HG03342 (cell line): ENCODE measurements at regions not wholly inside any gene's neighbourhood (a gene's known extent, or its start where the extent isn't known, plus 50 kb on each side); places are given as distances from the start of the nearest gene placed in this dataset.
"Not testable (repeated sequence)": the region's sequence is repeated elsewhere in the genome, so short reads cannot be mapped to it uniquely, and the experiment has no call there.

ENCODE experiments used
- ATAC-seq: cut with Tn5 transposase; IDR thresholded peaks from one replicate; pipeline ENCODE4 v1.9.1; 2021; ENCODE audit warnings: mild to moderate bottlenecking, moderate library complexity; ENCODE audit not compliant: unreplicated experiment

DNA sequence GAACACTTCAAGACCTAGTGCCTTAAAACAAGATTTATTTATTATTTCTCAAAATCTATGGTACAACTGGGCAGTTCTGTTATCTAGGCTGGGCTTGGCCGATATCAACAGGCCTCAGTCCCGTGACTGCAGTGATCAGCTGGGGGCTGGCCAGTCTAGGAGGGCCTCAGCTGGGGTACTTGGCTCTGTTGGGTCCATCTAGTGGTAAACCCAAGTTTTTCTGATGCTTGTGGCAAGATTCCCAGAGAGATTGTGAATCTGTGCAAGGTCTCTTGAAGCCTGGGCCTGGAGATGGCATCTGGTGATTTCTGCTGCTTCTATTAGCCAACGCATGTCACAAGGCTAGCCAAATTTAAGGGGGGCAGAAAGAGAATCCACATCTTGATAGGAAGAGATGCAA lies 482.4 kb upstream of the SGO1 start:
- ATAC-seq = no peak

DNA sequence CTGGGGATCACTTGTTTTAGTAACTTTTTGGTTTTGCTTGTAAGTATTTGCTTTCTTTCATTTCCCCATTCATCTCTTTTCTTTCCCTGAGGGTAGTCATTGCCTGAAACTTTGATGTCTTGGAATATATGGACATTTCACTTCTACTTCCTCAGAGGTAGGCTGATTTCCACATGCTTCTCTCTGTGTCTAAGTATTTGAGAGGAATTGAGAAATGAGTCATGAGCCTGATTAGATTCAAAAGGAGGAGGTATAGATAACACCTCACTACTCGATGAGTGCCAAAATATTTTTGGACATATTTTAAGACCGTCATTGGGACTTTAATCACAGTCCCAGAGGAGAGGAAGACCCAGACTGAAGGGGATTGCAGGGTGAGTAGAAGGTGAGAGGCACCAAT lies 480.1 kb upstream of the SGO1 start:
- no peak for ATAC-seq

DNA sequence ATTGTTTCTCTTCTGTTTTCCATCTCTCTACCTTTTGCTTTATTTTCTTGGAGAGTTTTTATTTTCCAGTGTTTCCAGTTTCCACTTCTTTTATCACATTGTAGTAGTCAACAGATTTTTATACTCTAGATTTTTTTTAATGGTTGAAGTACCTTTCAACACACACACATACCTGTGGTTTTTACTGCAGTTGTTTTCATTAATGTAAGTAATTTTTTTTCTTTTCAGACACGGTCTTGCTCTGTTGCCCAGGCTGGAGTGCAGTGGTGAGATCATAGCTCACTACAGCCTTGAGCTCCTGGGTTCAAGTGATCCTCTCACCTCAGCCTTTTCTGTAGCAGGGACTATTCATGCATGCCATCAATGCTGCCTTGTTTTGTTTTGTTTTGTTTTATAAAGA lies 472.5 kb upstream of the SGO1 start:
- no peak for ATAC-seq

DNA sequence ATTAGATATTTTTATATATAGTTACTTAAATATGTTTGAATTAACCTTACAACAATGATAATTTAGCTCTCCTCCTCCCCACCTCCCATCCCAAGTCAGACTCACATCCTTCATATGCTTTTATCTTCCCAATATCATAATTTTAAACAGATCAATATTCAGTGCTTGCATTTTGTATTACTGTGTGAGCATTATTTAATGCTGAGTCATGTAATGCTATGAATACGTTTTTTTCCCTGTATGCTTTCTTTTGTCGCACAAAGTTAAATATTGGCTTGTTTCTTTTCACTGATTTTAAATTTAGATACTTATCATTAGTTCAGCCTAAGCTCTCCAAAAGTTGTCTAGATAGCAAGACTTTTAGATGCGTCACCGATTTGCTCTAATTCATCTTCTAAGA lies 471.6 kb upstream of the SGO1 start:
- ATAC-seq = no peak

DNA sequence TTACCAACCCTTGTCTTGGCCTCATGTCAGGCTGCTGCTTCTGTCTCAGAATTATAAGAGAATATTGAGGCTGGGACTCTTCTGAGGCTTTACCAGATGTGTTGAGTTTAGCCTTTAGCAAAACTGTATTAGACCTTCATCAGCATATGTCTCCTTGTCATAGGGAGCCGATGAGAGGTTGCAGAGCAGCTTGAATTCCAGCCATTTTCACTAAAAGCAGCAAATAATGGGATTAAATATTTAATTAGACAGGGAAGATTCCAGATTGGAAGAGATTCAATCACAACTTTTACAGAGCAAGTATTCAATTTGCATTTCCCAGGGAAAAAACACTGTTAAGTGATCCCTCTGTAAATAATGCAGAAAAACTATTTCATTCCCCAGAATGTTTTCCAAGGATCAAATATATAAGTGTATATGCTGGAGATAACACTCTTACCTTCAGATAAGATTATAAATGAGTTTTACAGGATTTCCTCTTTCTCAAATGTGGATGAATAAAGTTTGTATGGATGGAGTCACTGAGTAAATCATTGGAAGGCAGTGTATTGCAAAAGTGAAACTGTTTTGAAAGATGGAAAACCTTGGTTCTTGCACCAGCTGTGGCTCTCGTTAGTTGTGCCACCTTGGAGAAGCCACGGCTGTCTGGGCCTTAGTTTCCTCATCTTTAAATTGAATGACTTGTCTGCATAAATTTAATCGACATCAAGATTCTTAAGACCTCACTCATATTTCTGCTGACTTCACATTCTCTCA lies 466.4 kb upstream of the SGO1 start:
- no peak for ATAC-seq

DNA sequence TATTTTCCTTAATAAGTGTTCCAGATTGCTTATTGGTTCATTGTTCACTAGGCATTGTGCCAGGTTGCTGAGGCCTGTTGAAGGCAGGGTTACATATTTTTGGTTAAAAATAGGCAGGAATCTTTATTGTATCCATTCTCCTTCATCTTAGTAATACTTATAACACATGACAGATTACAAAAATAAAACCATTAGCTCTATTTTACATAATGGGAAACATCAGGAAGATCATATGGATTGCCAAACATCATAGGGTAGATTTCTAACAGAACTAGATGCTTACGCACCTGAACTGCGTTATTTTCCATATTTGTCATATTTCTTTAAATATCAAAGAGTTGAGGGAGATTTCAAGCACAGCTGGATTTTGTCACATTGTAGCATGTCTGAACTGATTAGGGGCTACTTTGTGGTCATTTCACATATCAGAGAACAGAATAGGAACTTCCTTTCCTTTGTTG lies 462.9 kb upstream of the SGO1 start:
- ATAC-seq = no peak

DNA sequence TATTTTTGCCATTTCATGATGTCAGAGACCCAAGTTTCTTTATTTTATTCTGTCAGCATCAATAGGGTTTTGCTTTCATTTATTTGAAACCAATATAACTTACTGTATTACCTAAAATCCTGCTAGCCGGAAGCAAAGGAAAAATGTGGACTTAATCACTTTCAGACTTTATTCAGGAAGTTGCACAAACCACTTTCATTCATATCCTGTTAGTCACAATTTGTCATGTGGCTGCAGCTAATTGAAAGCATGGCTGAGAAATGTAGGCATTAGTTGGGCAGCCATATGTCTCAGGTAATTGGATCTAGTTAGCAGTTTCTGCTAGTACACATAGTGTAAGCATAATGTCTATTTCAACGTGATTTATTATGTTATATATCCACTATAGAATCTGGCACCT lies 462.3 kb upstream of the SGO1 start:
- ATAC-seq = no peak

DNA sequence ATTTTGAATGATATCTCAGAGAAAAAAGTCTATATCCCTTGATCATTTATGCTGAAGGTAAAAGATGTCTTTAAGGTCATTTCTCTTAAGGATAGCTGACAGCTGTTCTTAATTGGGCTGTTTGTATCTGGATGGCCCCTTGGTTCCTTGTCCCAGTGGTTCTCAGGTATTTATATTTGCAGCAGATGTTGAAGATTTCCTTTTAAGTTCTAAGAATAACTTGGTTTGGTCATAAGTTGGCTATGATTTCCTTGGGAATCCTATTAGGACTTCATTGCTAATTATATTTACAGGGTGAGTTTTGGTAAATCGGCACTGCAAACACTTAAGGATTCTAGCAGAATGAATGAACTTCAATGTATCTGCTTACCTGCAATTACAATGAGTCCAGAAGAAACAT lies 460.4 kb upstream of the SGO1 start:
- no peak for ATAC-seq

DNA sequence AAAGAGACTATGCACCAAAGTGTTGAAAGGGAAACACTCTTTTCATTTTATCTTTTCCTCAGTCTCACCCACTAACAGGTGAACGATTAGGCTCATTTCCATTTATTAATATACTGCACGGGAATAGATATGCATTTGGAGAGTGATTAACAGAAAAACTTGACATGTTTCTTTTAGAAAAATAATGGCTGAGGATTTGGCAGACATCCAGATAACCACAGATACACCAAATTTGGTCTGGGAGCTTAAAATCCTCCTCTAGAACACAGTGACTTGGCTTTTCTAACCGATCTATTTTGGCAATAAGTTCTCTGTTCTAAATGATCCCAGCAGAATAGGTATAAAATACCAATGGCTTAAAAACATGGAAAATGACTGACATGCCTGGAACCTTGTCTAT lies 459.3 kb upstream of the SGO1 start:
- ATAC-seq = no peak

DNA sequence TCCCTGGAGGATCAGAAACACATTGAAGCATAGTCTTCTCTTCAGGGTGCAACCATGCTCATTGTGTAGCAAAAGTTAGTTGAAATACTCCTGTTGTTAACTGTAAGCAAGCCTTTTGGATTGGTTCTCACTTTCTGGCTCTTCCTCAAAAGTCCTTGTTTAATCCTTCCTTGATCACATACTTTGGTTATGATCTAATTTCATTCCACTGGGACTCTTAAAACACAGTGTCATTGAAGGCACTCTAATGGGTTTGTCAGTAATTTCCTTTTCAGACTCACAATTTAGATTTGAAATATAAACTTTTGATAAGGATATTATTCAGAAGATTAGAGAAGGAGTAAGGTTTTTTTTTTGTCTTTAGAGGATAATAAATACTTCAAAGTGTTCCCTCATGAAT lies 451.7 kb upstream of the SGO1 start:
- no peak for ATAC-seq

DNA sequence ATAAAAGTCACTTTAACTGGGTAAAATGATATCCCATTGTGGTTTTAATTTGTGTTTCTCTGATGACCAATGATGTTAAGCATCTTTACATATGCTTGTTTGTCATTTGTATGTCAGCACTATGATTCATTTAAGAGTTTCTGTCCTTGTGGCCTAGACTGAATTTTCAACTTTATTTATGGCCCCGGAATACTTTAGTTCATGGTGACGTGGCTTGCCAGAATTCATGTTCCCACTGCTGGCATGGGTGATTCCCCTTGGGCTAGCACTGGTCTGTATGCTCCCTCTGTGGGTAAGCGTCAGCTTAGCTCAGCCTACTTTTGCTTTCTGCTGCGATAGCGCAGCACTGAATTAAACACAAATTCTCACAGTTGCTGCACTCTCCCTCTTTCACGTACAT lies 436.3 kb upstream of the SGO1 start:
- no peak for ATAC-seq

DNA sequence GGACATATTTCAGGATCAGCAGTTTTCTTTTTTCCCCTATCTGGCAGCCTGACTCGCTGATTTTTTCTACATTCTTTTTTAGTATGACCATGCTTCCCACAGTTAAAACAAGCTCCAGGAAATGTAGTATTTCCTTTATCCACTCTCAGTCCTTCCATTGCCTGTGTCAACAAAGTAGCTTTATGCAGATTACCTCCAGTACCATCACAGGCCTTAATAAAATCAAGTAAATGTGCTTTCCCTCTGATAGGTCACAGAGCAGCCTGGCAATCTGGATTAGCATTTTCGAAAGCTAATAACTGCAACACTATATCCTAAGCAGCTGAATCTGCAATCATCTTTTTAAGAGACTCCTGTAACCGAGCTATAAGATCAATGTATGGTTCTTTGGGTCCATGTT lies 432.6 kb upstream of the SGO1 start:
- not testable (repeated sequence) for ATAC-seq

DNA sequence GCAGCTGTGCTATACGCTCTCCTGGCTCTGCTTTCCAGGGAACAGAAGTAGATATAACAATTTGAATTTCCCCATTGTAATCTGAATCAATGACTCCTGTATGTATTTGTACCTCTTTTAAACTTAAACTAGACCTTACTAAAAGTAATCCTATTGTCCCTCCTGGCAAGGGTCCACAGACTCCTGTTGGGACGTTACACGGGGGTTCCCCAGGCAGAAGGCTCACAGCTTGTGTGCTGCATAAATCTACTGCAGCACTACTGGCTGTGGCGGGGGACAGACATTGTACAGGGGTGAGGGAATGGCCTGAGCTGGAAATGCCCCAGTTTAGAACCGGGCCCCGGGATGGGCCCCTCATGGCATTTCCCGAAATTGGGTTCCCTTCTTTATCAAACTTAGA lies 432.2 kb upstream of the SGO1 start:
- not testable (repeated sequence) for ATAC-seq

DNA sequence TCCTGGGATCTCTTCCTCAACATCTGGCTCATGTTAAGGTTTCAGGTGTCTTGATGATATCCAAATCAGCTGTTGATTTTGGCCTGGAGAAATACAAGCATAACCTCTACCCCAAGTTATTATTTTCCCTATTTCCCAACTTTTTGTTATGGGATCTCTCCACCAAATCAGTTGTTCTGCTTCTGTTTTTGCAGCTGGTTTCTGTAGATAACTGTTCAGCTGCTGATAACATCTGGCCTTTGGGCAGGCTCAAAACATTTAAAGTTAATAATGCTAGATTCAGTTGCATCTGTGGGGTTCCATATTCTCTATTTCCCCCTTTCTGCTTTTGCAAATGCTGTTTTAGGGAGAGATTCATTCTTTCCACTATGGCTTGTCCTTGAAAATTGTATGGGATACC lies 430.0 kb upstream of the SGO1 start:
- ATAC-seq = not testable (repeated sequence)

DNA sequence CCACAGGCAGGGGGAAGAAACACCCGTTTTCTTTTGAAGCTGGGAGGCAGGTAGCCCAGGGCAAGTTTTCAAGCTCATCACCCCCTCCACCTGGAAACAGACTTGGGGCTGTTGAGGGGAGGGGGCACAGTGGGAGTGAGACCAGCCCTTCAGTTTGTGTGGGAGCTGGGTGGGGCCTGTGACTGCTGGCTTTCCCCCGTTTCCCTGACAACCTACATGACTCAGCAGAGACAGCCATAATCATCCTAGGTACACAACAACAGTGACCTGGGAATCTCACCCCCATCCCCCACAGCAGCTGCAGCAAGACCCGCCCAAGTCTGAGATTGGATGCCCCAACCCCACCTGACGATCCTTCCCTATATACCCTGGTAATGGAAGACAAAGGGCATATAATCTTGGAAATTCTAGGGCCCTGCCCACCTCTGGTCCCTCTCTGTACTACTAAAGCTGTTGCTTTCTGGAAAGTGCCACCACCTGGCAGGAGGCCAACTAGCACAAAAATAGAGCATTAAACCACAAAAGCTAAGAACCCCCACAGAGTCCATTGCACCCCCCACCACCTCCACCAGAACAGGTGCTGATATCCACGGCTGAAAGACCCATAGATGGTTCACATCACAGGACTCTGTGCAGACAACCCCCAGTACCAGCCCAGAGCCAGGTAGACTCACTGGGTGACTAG lies 422.2 kb upstream of the SGO1 start:
- ATAC-seq = no peak

DNA sequence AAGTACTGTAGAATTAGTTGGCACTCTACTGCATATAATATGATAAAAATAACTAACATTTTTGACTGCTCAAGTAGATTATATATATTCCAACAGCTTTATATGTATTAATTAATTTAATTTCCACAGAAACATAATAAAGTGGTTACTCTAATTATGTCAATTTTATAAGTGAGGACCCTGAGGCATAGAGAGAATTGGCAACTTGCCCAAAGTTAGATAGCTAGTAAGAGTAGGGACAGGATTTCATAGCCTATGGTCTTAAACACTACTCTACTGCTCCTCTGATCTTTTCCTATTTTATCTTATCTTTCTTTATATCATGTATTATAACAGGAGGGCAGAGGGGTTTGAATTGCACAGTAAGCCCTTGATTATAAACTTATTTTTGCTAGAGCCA lies 418.7 kb upstream of the SGO1 start:
- no peak for ATAC-seq

DNA sequence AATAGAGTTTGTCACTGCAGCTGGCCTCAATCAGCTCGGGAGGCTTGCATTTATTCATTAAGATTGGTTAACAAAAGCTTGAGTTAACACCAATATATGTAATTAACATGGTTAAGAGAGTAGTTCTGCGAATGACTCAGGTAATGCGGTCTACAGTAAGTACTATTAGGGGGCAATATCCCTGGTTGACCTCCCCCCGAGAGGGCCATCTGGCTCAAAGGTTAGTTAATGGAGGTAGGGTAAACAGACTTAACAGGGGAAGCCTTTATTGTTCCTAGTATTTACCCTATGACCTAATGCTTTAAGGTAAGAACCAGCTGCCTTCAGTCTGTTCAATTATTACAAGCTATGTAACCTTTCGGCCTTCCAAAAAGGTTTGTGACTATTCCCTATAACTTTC lies 403.3 kb upstream of the SGO1 start:
- no peak for ATAC-seq

DNA sequence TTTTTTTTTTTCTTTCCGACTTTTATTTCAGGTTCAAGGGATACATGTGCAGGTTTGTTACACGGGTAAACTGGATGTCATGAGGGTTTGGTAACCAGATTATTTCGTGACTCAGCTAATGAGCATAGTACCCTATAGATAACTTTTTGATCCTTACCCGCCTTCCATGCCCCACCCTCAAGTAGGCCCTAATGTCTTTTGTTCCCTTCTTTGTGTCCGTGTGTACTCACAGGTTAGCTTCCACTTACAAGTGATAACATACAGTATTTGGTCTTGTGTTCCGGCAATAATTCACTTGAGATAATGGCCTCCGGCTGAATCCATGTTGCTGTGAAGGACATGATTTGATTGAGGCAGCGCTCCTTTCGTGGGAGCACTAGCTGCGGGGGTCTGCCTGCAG lies 402.8 kb upstream of the SGO1 start:
- no peak for ATAC-seq

DNA sequence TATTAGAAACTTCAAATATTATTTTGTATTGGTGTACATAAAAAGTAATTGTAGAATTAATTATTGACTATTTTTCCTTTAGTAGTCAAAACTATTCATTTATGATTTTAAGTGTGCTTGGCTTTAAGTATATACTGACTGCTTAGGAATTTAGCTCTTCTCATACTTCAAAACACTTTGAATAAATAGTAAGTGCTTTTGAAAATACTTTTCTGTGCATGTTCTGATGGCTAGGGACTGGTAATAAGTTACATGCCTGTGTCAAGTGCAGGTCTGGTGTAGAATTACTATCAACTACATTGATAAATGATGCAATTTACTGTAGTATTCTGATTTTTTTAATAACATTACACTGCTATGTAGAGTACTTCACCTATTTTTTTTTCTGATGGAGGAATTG lies 397.6 kb upstream of the SGO1 start:
- no peak for ATAC-seq

DNA sequence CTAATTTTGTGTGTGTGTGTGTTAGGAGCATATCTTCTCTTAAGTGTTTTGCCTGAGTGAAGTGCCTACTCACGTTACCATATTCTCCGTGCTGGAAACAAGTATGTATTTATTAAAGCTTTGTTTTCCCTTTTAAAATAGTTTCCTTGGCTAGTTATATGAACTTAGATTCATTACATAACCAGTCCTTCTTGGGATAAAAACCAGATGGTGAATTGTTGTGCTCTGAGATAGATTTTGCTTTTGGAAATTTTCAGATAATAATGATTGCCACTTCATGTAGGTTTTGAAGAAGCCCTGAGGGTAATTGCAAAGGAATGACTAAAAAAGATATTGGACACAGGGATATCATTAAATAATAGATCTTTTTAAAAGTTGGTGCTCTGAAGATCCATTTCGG lies 390.2 kb upstream of the SGO1 start:
- ATAC-seq = no peak

DNA sequence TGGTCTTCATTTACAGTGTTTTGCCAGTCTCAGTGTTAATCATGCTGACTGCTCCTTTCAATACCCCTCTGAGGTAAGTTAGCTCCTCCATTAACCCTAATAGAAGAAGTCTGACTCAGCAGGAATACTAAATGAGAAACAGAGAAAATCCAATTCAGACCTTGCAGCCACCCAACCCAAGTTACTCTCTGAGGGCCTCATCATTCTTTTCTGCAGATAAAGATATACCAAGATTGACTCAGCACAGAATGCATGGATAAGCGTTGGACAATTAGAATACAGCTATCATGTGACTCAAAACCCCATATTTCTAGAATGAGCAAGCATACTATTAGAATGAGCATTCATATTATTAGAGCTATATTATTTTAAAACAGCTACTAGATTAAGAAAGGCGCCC lies 389.1 kb upstream of the SGO1 start:
- ATAC-seq = no peak

DNA sequence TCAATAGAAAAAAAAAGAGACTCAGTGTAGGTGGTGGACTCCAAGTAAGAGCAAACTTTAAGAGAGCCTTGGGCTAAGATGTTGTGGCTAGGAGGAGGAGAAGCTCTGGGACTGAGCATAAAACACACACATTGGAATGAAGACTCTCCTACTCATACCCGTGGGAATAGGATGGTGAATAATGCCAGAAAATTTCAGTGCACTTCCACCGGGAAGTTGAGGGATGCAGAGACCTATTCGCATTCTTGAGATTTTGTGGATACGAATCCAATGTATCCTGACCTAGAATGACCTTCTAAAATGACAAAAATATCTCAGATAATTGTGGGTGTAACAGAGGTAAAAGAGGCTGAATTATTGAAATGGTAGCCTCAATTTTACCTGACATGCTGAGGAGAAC lies 388.7 kb upstream of the SGO1 start:
- no peak for ATAC-seq

DNA sequence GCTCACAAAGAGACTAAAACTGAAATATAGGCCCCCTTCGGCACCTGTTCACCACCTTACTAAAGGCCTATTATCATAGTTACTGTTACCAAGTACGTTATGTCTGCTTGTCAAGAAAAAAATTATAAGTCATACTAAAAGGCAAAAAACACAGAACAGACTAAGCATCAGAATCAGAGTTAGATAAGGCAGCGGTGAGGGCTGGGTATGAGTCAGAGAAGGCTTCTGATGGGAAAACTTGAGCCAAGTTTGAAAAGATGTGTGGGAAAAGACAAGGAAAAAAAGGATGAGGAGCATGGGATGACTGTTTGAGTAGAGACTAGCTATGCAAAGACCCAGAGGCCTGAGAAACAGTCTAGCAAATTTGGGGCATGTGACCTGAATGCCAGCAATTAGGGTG lies 387.2 kb upstream of the SGO1 start:
- no peak for ATAC-seq
